Panc1 (cell line): ENCODE measurements at regions not wholly inside any gene's neighbourhood (a gene's known extent, or its start where the extent isn't known, plus 50 kb on each side); places are given as distances from the start of the nearest gene placed in this dataset.

ENCODE experiments used
- ATAC-seq: fragments of 200-7000 bp; cut with Tn5 transposase; 2 replicates; pipeline ENCODE4 v1.9.1; 2020; ENCODE audit warnings: mild to moderate bottlenecking, moderate library complexity
- BruUV-seq: library from RNA; stranded (reverse); fragments of 400-500 nt; replicated peaks from 2 replicates; lab custom pipeline; 2021; lab: Mats Ljungman, UMichigan
- CTCF ChIA-PET: fragments of 300-600 bp; sonication (Branson Sonifier 250); formaldehyde crosslinking; loops from one replicate; lab custom pipeline; 2022; ENCODE audit warnings: antibody characterized with exemption; lab: Charles Lee
- POLR2A ChIA-PET: fragments of 300-600 bp; sonication (Branson Sonifier 250); formaldehyde crosslinking; loops from one replicate; lab custom pipeline; 2022; ENCODE audit warnings: antibody characterized with exemption; lab: Charles Lee
- DNase-seq: peaks from one replicate; pipeline ENCODE4 v3.0.0-alpha.2; 2010; ENCODE audit warnings: low read depth, low spot score
- H3K27ac ChIP-seq: 2 replicates; pipeline ENCODE4 v1.5.1; 2011; ENCODE audit warnings: mild to moderate bottlenecking, low read length, inconsistent platforms
- H3K27me3 ChIP-seq: fragments of 200-500 bp; sonication (Bioruptor generic); 2 replicates; pipeline ENCODE4 v1.6.0; 2014; ENCODE audit warnings: low read length, inconsistent platforms; ENCODE audit not compliant: control insufficient read depth, insufficient read depth
- H3K36me3 ChIP-seq: fragments of 200-500 bp; sonication (Bioruptor generic); 2 replicates; pipeline ENCODE4 v1.5.1; 2014; ENCODE audit warnings: inconsistent platforms, mild to moderate bottlenecking, low read length, moderate library complexity; ENCODE audit not compliant: control insufficient read depth, insufficient read depth
- H3K4me1 ChIP-seq: 2 replicates; pipeline ENCODE4 v1.5.1; 2011; ENCODE audit warnings: inconsistent platforms, mild to moderate bottlenecking, low read length, moderate library complexity; ENCODE audit not compliant: control insufficient read depth, insufficient read depth
- H3K4me3 ChIP-seq, 2 experiments: 2 replicates each; pipeline ENCODE4 v1.5.1; 2011 to 2012; ENCODE audit warnings: low read depth in 2 of 2, low read length in 2 of 2, mild to moderate bottlenecking in 2 of 2, inconsistent platforms in 1 of 2, moderate library complexity in 1 of 2
- H3K9me3 ChIP-seq: fragments of 200-500 bp; sonication (Bioruptor generic); 2 replicates; pipeline ENCODE4 v1.5.1; 2014; ENCODE audit warnings: low read depth, mild to moderate bottlenecking, inconsistent platforms, low read length, moderate library complexity; ENCODE audit not compliant: control insufficient read depth, insufficient read depth
- CTCF ChIP-seq: fragments of 450-650 bp; IDR thresholded peaks from 2 replicates; pipeline ENCODE4 v1.5.1; 2017; ENCODE audit warnings: mild to moderate bottlenecking
- POLR2AphosphoS5 ChIP-seq: IDR thresholded peaks from 2 replicates; pipeline ENCODE4 v1.6.1; 2012; ENCODE audit warnings: mild to moderate bottlenecking, low read depth, low read length, moderate library complexity
- REST ChIP-seq, 2 experiments: IDR thresholded peaks; 2 replicates each; pipeline ENCODE4 v1.6.1; 2011 to 2012; ENCODE audit warnings: low read depth in 2 of 2, control low read depth in 1 of 2, low read length in 1 of 2, mild to moderate bottlenecking in 1 of 2, moderate library complexity in 1 of 2; ENCODE audit not compliant: insufficient read depth in 1 of 2
- SIN3A ChIP-seq: IDR thresholded peaks from 2 replicates; pipeline ENCODE4 v1.6.1; 2012; ENCODE audit warnings: low read depth, mild to moderate bottlenecking, low read length, moderate library complexity, borderline replicate concordance; ENCODE audit not compliant: insufficient read depth
- TCF7L2 ChIP-seq: IDR thresholded peaks from 2 replicates; pipeline ENCODE4 v1.6.1; 2011; ENCODE audit warnings: mild to moderate bottlenecking, low read depth, low read length, inconsistent platforms
- in situ Hi-C: cut with HindIII; loops from 2 replicates; pipeline ENCODE4 v1.10.0; 2016; ENCODE audit warnings: low sequenced_read_pairs, low pct_unique_long_range_greater_than_20kb
- intact Hi-C: fragments of 100-400 bp; cut with micrococcal nuclease; formaldehyde crosslinking; loops from one replicate; pipeline ENCODE4 v1.10.0; 2022; ENCODE audit not compliant: unreplicated experiment

GRCh38 chr13:79907527-79907926 is 426.6 kb downstream of the NDFIP2 start:
- no peaks in the 10 kb centered on the region for H3K36me3 ChIP-seq
- H3K4me3 ChIP-seq = no peak overlapping the region
- TF ChIP-seq POLR2AphosphoS5 = no peak
- TF ChIP-seq REST (IDR thresholded peaks at IDR 0.05; ENCODE audit: insufficient read depth in 1 of 2, low read depth in 2 of 2, low read length in 1 of 2) = no peak
- no peak for TF ChIP-seq CTCF
- no peak for TF ChIP-seq TCF7L2
- TF ChIP-seq SIN3A = no peak
- no peak overlapping the region for H3K27ac ChIP-seq
- no peaks in the 10 kb centered on the region for H3K4me1 ChIP-seq
- ChIA-PET CTCF (no interaction called here), POLR2A (no interaction called here)
- H3K27me3 ChIP-seq = no peaks in the 10 kb centered on the region
- no peaks in the 10 kb centered on the region for H3K9me3 ChIP-seq
- ATAC-seq (no peak), DNase-seq (no peak)
- in situ Hi-C loops = no loop called here
- intact Hi-C loops = no loop called here
- BruUV-seq = no TSS peak

- in situ Hi-C loops = no loop called here
- Histone ChIP-seq H3K27ac (no peak overlapping the region), H3K27me3 (no peaks in the 10 kb centered on the region), H3K36me3 (no peaks in the 10 kb centered on the region), H3K4me3 (no peak overlapping the region), H3K4me1 (no peaks in the 10 kb centered on the region), H3K9me3 (no peaks in the 10 kb centered on the region)
- ChIA-PET CTCF (no interaction called here), POLR2A (no interaction called here)
- TF ChIP-seq CTCF (no peak), TCF7L2 (no peak), REST (IDR thresholded peaks at IDR 0.05; ENCODE audit: insufficient read depth in 1 of 2, low read depth in 2 of 2, low read length in 1 of 2) (no peak), POLR2AphosphoS5 (no peak), SIN3A (no peak)
- intact Hi-C loops = no loop called here
- no peak for DNase-seq
- no TSS peak for BruUV-seq
- ATAC-seq = no peak
Observed at GRCh38 chr13:79906345-79906744, 425.4 kb downstream of the NDFIP2 start.
